ENCODE measurements at regions not wholly inside any gene's neighbourhood (a gene's known extent, or its start where the extent isn't known, plus 50 kb on each side); places are given as distances from the start of the nearest gene placed in this dataset.
"Not testable (repeated sequence)": the region's sequence is repeated elsewhere in the genome, so short reads cannot be mapped to it uniquely, and the experiment has no call there.

GRCh38 chr20:55937283-55937682 is 68.0 kb downstream of the CBLN4 start:
- DNase-seq: no peak

- no peak for DNase-seq
Measured at GRCh38 chr20:55936209-55936595, 69.1 kb downstream of the CBLN4 start.

GRCh38 chr20:55935448-55936208 is 69.7 kb downstream of the CBLN4 start:
- DNase-seq: no peak

GRCh38 chr20:55934146-55934545 is 71.2 kb downstream of the CBLN4 start:
- DNase-seq: peak; percentile 14

- not testable (repeated sequence) for DNase-seq
Measured at GRCh38 chr20:55930876-55931275, 74.4 kb downstream of the CBLN4 start.

- peak; percentile 11 for DNase-seq
Measured at GRCh38 chr20:55928266-55928665, 77.1 kb downstream of the CBLN4 start.

- no peak for DNase-seq
Measured at GRCh38 chr20:55919956-55920355, 85.4 kb downstream of the CBLN4 start.

GRCh38 chr20:55919319-55919718 is 86.0 kb downstream of the CBLN4 start:
- no peak for DNase-seq

GRCh38 chr20:55918471-55918870 is 86.8 kb downstream of the CBLN4 start:
- DNase-seq: no peak

- DNase-seq: no peak
Measured at GRCh38 chr20:55893031-55893430, 112.3 kb downstream of the CBLN4 start.

GRCh38 chr20:55888685-55889084 is 116.6 kb downstream of the CBLN4 start:
- DNase-seq: no peak

GRCh38 chr20:55882910-55883309 is 122.4 kb downstream of the CBLN4 start:
- DNase-seq: peak; percentile 18

GRCh38 chr20:55882286-55882685 is 123.0 kb downstream of the CBLN4 start:
- DNase-seq: no peak

GRCh38 chr20:55881204-55881603 is 124.1 kb downstream of the CBLN4 start:
- no peak for DNase-seq

- no peak for DNase-seq
Measured at GRCh38 chr20:55880361-55880760, 125.0 kb downstream of the CBLN4 start.

- DNase-seq: no peak
Measured at GRCh38 chr20:55855052-55855451, 150.3 kb downstream of the CBLN4 start.

GRCh38 chr20:55830121-55830827 is 175.0 kb downstream of the CBLN4 start:
- no peak for DNase-seq

- DNase-seq: no peak
Measured at GRCh38 chr20:55805138-55805537, 200.2 kb downstream of the CBLN4 start.

GRCh38 chr20:55800552-55801245 is 204.6 kb downstream of the CBLN4 start:
- DNase-seq: no peak

- no peak for DNase-seq
Measured at GRCh38 chr20:55793986-55794385, 211.3 kb downstream of the CBLN4 start.

- DNase-seq: no peak
Measured at GRCh38 chr20:55792049-55792448, 213.3 kb downstream of the CBLN4 start.

GRCh38 chr20:55790178-55790577 is 215.1 kb downstream of the CBLN4 start:
- no peak for DNase-seq

GRCh38 chr20:55784036-55784435 is 221.3 kb downstream of the CBLN4 start:
- no peak for DNase-seq

Measured in right kidney (tissue), 1 donor.